Mucosa of rectum (tissue), 2 donors: ENCODE measurements at regions not wholly inside any gene's neighbourhood (a gene's known extent, or its start where the extent isn't known, plus 50 kb on each side); places are given as distances from the start of the nearest gene placed in this dataset.
"Not testable (repeated sequence)": the region's sequence is repeated elsewhere in the genome, so short reads cannot be mapped to it uniquely, and the experiment has no call there.

Source experiments
- H3K27ac ChIP-seq, 2 donors: one replicate each; pipeline ENCODE4 v1.7.0; 2013; ENCODE audit warnings: inconsistent platforms in 2 of 2, low read depth in 2 of 2, low read length in 2 of 2
- H3K27me3 ChIP-seq, 2 donors: one replicate each; pipeline ENCODE4 v1.7.0; 2013; ENCODE audit warnings: low read length in 2 of 2; ENCODE audit not compliant: control insufficient read depth in 2 of 2, insufficient read depth in 2 of 2
- H3K36me3 ChIP-seq, 2 donors: one replicate each; pipeline ENCODE4 v1.7.0; 2013; ENCODE audit warnings: low read length in 2 of 2; ENCODE audit not compliant: control insufficient read depth in 2 of 2, insufficient read depth in 2 of 2
- H3K4me1 ChIP-seq, 2 donors: one replicate each; pipeline ENCODE4 v1.7.0; 2013; ENCODE audit warnings: low read length in 2 of 2, mild to moderate bottlenecking in 1 of 2; ENCODE audit not compliant: control insufficient read depth in 2 of 2, insufficient read depth in 2 of 2
- H3K4me3 ChIP-seq, 2 donors: one replicate each; pipeline ENCODE4 v1.7.0; 2013; ENCODE audit warnings: low read length in 2 of 2
- H3K9ac ChIP-seq, 2 donors: one replicate each; pipeline ENCODE4 v1.7.0; 2013; ENCODE audit warnings: low read length in 2 of 2, low read depth in 1 of 2, mild to moderate bottlenecking in 1 of 2
- H3K9me3 ChIP-seq, 2 donors: one replicate each; pipeline ENCODE4 v1.7.0; 2013; ENCODE audit warnings: low read length in 2 of 2; ENCODE audit not compliant: control insufficient read depth in 2 of 2
- donor health status: healthy.
- donor health status: Normal muscosa, but diverticular disease.

- Histone ChIP-seq H3K27ac (peak overlapping the region; percentile 10 to 26), H3K36me3 (no peaks in the 10 kb centered on the region), H3K4me3 (no peak overlapping the region), H3K9ac (no peak overlapping the region), H3K4me1 (peaks cover 7 to 24% of the 10 kb centered on the region in 2 donors), H3K9me3 (no peaks in the 10 kb centered on the region), H3K27me3 (no peaks in the 10 kb centered on the region)
These were observed 124.8 kb downstream of the CD164 start for GRCh38 chr6:109257494-109257893.

GRCh38 chr6:109255946-109256640, 126.2 kb downstream of the CD164 start:
- H3K27ac ChIP-seq = peak overlapping the region; percentile 63 to 72
- H3K9ac ChIP-seq = no peak overlapping the region
- no peak overlapping the region for H3K4me3 ChIP-seq
- no peaks in the 10 kb centered on the region for H3K36me3 ChIP-seq
- peaks cover 7 to 31% of the 10 kb centered on the region in 2 donors for H3K4me1 ChIP-seq
- no peaks in the 10 kb centered on the region for H3K9me3 ChIP-seq
- no peaks in the 10 kb centered on the region for H3K27me3 ChIP-seq

GRCh38 chr6:109255087-109255486, 127.2 kb downstream of the CD164 start:
- Histone ChIP-seq H3K4me1 (peaks cover 7 to 31% of the 10 kb centered on the region in 2 donors), H3K9me3 (no peaks in the 10 kb centered on the region), H3K27me3 (no peaks in the 10 kb centered on the region), H3K36me3 (no peaks in the 10 kb centered on the region), H3K27ac (peak overlapping the region; percentile 63 to 72), H3K4me3 (no peak overlapping the region), H3K9ac (no peak overlapping the region)

- Histone ChIP-seq H3K27me3 (no peaks in the 10 kb centered on the region), H3K27ac (no peak overlapping the region), H3K9me3 (no peaks in the 10 kb centered on the region), H3K36me3 (no peaks in the 10 kb centered on the region), H3K9ac (no peak overlapping the region), H3K4me1 (peaks cover 7 to 31% of the 10 kb centered on the region in 2 donors), H3K4me3 (no peak overlapping the region)
These were observed 128.9 kb downstream of the CD164 start for GRCh38 chr6:109253366-109253765.

- no peak overlapping the region for H3K9ac ChIP-seq
- H3K27me3 ChIP-seq = no peaks in the 10 kb centered on the region
- H3K4me3 ChIP-seq = no peak overlapping the region
- H3K4me1 ChIP-seq = peaks cover 7 to 31% of the 10 kb centered on the region in 2 donors
- H3K9me3 ChIP-seq = no peaks in the 10 kb centered on the region
- H3K36me3 ChIP-seq = no peaks in the 10 kb centered on the region
- H3K27ac ChIP-seq = peak overlapping the region in 1 of 2 donors; percentile 22
These were observed 129.8 kb downstream of the CD164 start for GRCh38 chr6:109252261-109253041.

- Histone ChIP-seq H3K9ac (no peak overlapping the region), H3K9me3 (no peaks in the 10 kb centered on the region), H3K27ac (peak overlapping the region in 1 of 2 donors; percentile 22), H3K36me3 (no peaks in the 10 kb centered on the region), H3K27me3 (no peaks in the 10 kb centered on the region), H3K4me1 (peaks cover 7 to 31% of the 10 kb centered on the region in 2 donors), H3K4me3 (no peak overlapping the region)
These were observed 130.4 kb downstream of the CD164 start for GRCh38 chr6:109251839-109252238.

- H3K9me3 ChIP-seq, H3K27ac ChIP-seq, H3K4me3 ChIP-seq, H3K36me3 ChIP-seq, H3K9ac ChIP-seq, H3K27me3 ChIP-seq: not testable (repeated sequence)
- H3K4me1 ChIP-seq = peaks cover 7 to 21% of the 10 kb centered on the region in 2 donors
These were observed 131.6 kb downstream of the CD164 start for GRCh38 chr6:109250544-109251156.

- no peak overlapping the region for H3K9ac ChIP-seq
- H3K36me3 ChIP-seq = no peaks in the 10 kb centered on the region
- no peak overlapping the region for H3K4me3 ChIP-seq
- H3K9me3 ChIP-seq = no peaks in the 10 kb centered on the region
- H3K4me1 ChIP-seq = peaks cover 3 to 11% of the 10 kb centered on the region in 2 donors
- no peaks in the 10 kb centered on the region for H3K27me3 ChIP-seq
- H3K27ac ChIP-seq = no peak overlapping the region
These were observed 138.1 kb downstream of the CD164 start for GRCh38 chr6:109243863-109244825.

- Histone ChIP-seq H3K4me1 (peaks cover 4 to 22% of the 10 kb centered on the region in 2 donors), H3K9me3 (no peaks in the 10 kb centered on the region), H3K36me3 (no peaks in the 10 kb centered on the region), H3K9ac (no peak overlapping the region), H3K4me3 (no peak overlapping the region), H3K27me3 (no peaks in the 10 kb centered on the region), H3K27ac (no peak overlapping the region)
These were observed 139.3 kb downstream of the CD164 start for GRCh38 chr6:109242925-109243324.
